ENCODE measurements at regions not wholly inside any gene's neighbourhood (a gene's known extent, or its start where the extent isn't known, plus 50 kb on each side); places are given as distances from the start of the nearest gene placed in this dataset.

GRCh38 chr1:199058281-199058680, 419.4 kb downstream of the PTPRC start:
- DNase-seq, result no peak

- no peak for DNase-seq
Measured at GRCh38 chr1:199064971-199065370, 426.1 kb downstream of the PTPRC start.

- DNase-seq, result no peak
Measured at GRCh38 chr1:199067483-199067882, 428.6 kb downstream of the PTPRC start.

- DNase-seq, result no peak
Measured at GRCh38 chr1:199071080-199071479, 432.2 kb downstream of the PTPRC start.

GRCh38 chr1:199073166-199073565, 434.3 kb downstream of the PTPRC start:
- DNase-seq, result no peak

- no peak for DNase-seq
Measured at GRCh38 chr1:199075792-199076191, 437.0 kb downstream of the PTPRC start.

GRCh38 chr1:199079994-199080393, 441.2 kb downstream of the PTPRC start:
- no peak for DNase-seq

- no peak for DNase-seq
Measured at GRCh38 chr1:199081739-199082138, 442.9 kb downstream of the PTPRC start.

GRCh38 chr1:199082778-199083389, 444.0 kb downstream of the PTPRC start:
- DNase-seq, result no peak

GRCh38 chr1:199083680-199084079, 444.8 kb downstream of the PTPRC start:
- no peak for DNase-seq

GRCh38 chr1:199084293-199084692, 445.5 kb downstream of the PTPRC start:
- no peak for DNase-seq

- DNase-seq, result no peak
Measured at GRCh38 chr1:199085903-199086302, 447.1 kb downstream of the PTPRC start.

- DNase-seq, result no peak
Measured at GRCh38 chr1:199087144-199087543, 448.3 kb downstream of the PTPRC start.

GRCh38 chr1:199089393-199090122, 450.7 kb downstream of the PTPRC start:
- DNase-seq, result peak; percentile 69

- DNase-seq, result peak; percentile 14
Measured at GRCh38 chr1:199095628-199096027, 456.8 kb downstream of the PTPRC start.

- no peak for DNase-seq
Measured at GRCh38 chr1:199096591-199096990, 457.8 kb downstream of the PTPRC start.

- no peak for DNase-seq
Measured at GRCh38 chr1:199098468-199098867, 459.6 kb downstream of the PTPRC start.

- no peak for DNase-seq
Measured at GRCh38 chr1:199101139-199101538, 462.3 kb downstream of the PTPRC start.

GRCh38 chr1:199101635-199102034, 462.8 kb downstream of the PTPRC start:
- DNase-seq, result no peak

- no peak for DNase-seq
Measured at GRCh38 chr1:199102239-199102638, 463.4 kb downstream of the PTPRC start.

- no peak for DNase-seq
Measured at GRCh38 chr1:199109160-199109559, 470.3 kb downstream of the PTPRC start.

GRCh38 chr1:199112365-199112764, 473.5 kb downstream of the PTPRC start:
- no peak for DNase-seq

GRCh38 chr1:199113265-199113869, 474.5 kb downstream of the PTPRC start:
- DNase-seq, result peak; percentile 67

GRCh38 chr1:199116488-199116887, 477.6 kb downstream of the PTPRC start:
- no peak for DNase-seq

All from CD4-positive, alpha-beta T cell treated with Interleukin-10 for 1 hour (primary cell).